BLaER1 (cell line): ENCODE measurements at regions not wholly inside any gene's neighbourhood (a gene's known extent, or its start where the extent isn't known, plus 50 kb on each side); places are given as distances from the start of the nearest gene placed in this dataset.
A peak's percentile ranks its signal among the peaks of the same experiment; 100 is the strongest.
"Not testable (repeated sequence)": the region's sequence is repeated elsewhere in the genome, so short reads cannot be mapped to it uniquely, and the experiment has no call there.

Experiments
- H3K27ac ChIP-seq: shearing (Covaris generic); formaldehyde crosslinking; 2 replicates; pipeline ENCODE4 v1.8.1; 2022
- H3K27me3 ChIP-seq: shearing (Covaris generic); formaldehyde crosslinking; 2 replicates; pipeline ENCODE4 v1.8.1; 2022
- H3K36me3 ChIP-seq: shearing (Covaris generic); formaldehyde crosslinking; 2 replicates; pipeline ENCODE4 v1.8.1; 2022
- H3K4me1 ChIP-seq: shearing (Covaris generic); formaldehyde crosslinking; 2 replicates; pipeline ENCODE4 v1.8.1; 2022
- H3K4me2 ChIP-seq: shearing (Covaris generic); formaldehyde crosslinking; 2 replicates; pipeline ENCODE4 v1.8.1; 2022
- H3K4me3 ChIP-seq: shearing (Covaris generic); formaldehyde crosslinking; 2 replicates; pipeline ENCODE4 v1.8.1; 2022
- H3K9ac ChIP-seq: shearing (Covaris generic); formaldehyde crosslinking; 2 replicates; pipeline ENCODE4 v1.8.1; 2022
- H3K9me3 ChIP-seq: shearing (Covaris generic); formaldehyde crosslinking; 2 replicates; pipeline ENCODE4 v1.8.1; 2022
- H4K20me1 ChIP-seq: shearing (Covaris generic); formaldehyde crosslinking; 2 replicates; pipeline ENCODE4 v1.8.1; 2022
- Cebpa-rat ChIP-seq: shearing (Covaris generic); IDR thresholded peaks from 2 replicates; pipeline ENCODE4 v1.8.1; 2022

GRCh38 chr11:130671801-130672700 is 223.6 kb downstream of the ADAMTS15 start:
- Histone ChIP-seq H3K9me3 (no peaks in the 10 kb centered on the region), H3K27ac (no peak overlapping the region)

GRCh38 chr11:130672911-130673310 is 224.5 kb downstream of the ADAMTS15 start:
- Histone ChIP-seq H3K4me2 (no peak overlapping the region), H3K4me3 (no peak overlapping the region), H3K9me3 (0 out of 2 replicates have a peak, but pooled peaks cover 4% of the 10 kb centered on the region), H3K36me3 (no peaks in the 10 kb centered on the region), H3K9ac (no peak overlapping the region), H3K4me1 (peaks cover 21% of the 10 kb centered on the region), H3K27ac (no peak overlapping the region), H4K20me1 (no peaks in the 10 kb centered on the region), H3K27me3 (no peaks in the 10 kb centered on the region)
- no peak for TF ChIP-seq Cebpa-rat

More at GRCh38 chr11:130671801-130672700, 223.6 kb downstream of the ADAMTS15 start:
- Histone ChIP-seq H3K4me3 (no peak overlapping the region), H3K36me3 (no peaks in the 10 kb centered on the region), H3K4me1 (peaks cover 21% of the 10 kb centered on the region), H3K27me3 (no peaks in the 10 kb centered on the region), H3K4me2 (no peak overlapping the region), H3K9ac (no peak overlapping the region), H4K20me1 (no peaks in the 10 kb centered on the region)
- no peak for TF ChIP-seq Cebpa-rat

GRCh38 chr11:130673698-130674097 is 225.3 kb downstream of the ADAMTS15 start:
- H3K27me3 ChIP-seq: no peaks in the 10 kb centered on the region
- peaks cover 21% of the 10 kb centered on the region for H3K4me1 ChIP-seq
- H3K36me3 ChIP-seq: no peaks in the 10 kb centered on the region
- H3K27ac ChIP-seq: no peak overlapping the region
- H3K4me3 ChIP-seq: no peak overlapping the region
- H3K9me3 ChIP-seq: peaks cover 12% of the 10 kb centered on the region; the same call in 1 of the 2 replicates
- H3K9ac ChIP-seq: no peak overlapping the region
- no peak overlapping the region for H3K4me2 ChIP-seq
- no peak for TF ChIP-seq Cebpa-rat
- no peaks in the 10 kb centered on the region for H4K20me1 ChIP-seq

GRCh38 chr11:130674686-130675308 is 226.4 kb downstream of the ADAMTS15 start:
- H3K27me3 ChIP-seq: no peaks in the 10 kb centered on the region
- H3K4me3 ChIP-seq: no peak overlapping the region
- peak overlapping the region; percentile 24; the same call in 1 of the 2 replicates for H3K27ac ChIP-seq
- H3K4me2 ChIP-seq: peak overlapping the region; percentile 64
- no peaks in the 10 kb centered on the region for H3K36me3 ChIP-seq
- H3K9ac ChIP-seq: no peak overlapping the region
- no peaks in the 10 kb centered on the region for H4K20me1 ChIP-seq
- peaks cover 14% of the 10 kb centered on the region for H3K4me1 ChIP-seq
- no peak for TF ChIP-seq Cebpa-rat
- peaks cover 23% of the 10 kb centered on the region for H3K9me3 ChIP-seq

- H3K9me3 ChIP-seq: peaks cover 25% of the 10 kb centered on the region
- H3K4me2 ChIP-seq: peak overlapping the region; percentile 64
- no peak for TF ChIP-seq Cebpa-rat
- no peak overlapping the region for H3K4me3 ChIP-seq
- H4K20me1 ChIP-seq: no peaks in the 10 kb centered on the region
- no peak overlapping the region for H3K9ac ChIP-seq
- H3K4me1 ChIP-seq: peaks cover 14% of the 10 kb centered on the region
- H3K27ac ChIP-seq: peak overlapping the region; percentile 24; the same call in 1 of the 2 replicates
- no peaks in the 10 kb centered on the region for H3K36me3 ChIP-seq
- H3K27me3 ChIP-seq: no peaks in the 10 kb centered on the region
These were observed 227.0 kb downstream of the ADAMTS15 start for GRCh38 chr11:130675371-130675821.

DNA sequence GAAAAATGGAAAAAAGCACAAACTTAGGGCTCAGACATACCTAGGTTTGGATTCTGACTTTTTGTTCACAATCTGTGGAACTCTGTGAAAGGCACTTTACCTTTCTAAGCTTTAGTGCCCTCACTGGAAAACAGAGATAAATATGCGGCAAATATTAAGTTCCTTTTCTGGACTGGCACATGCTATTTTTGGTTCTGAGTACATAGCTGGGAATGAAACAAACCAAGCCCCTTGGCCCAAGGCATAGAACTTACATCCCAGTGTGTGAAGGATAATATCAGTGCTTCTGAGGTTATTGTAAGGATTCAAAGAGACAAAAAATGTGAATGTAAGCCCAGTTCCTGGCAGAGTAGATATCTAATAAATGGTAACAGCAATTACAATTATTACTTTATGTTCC is 227.5 kb downstream of the ADAMTS15 start:
- peak overlapping the region; percentile 64 for H3K4me2 ChIP-seq
- H3K9me3 ChIP-seq: peaks cover 25% of the 10 kb centered on the region
- TF ChIP-seq Cebpa-rat: no peak
- H3K9ac ChIP-seq: no peak overlapping the region
- H3K36me3 ChIP-seq: no peaks in the 10 kb centered on the region
- peaks cover 14% of the 10 kb centered on the region for H3K4me1 ChIP-seq
- no peak overlapping the region for H3K27ac ChIP-seq
- H3K4me3 ChIP-seq: no peak overlapping the region
- H4K20me1 ChIP-seq: no peaks in the 10 kb centered on the region
- no peaks in the 10 kb centered on the region for H3K27me3 ChIP-seq

- H3K27me3 ChIP-seq: no peaks in the 10 kb centered on the region
- peaks cover 38% of the 10 kb centered on the region for H3K9me3 ChIP-seq
- H3K4me3 ChIP-seq: no peak overlapping the region
- H3K27ac ChIP-seq: no peak overlapping the region
- H3K9ac ChIP-seq: no peak overlapping the region
- peaks cover 14% of the 10 kb centered on the region for H3K4me1 ChIP-seq
- H4K20me1 ChIP-seq: no peaks in the 10 kb centered on the region
- no peak overlapping the region for H3K4me2 ChIP-seq
- TF ChIP-seq Cebpa-rat: no peak
- H3K36me3 ChIP-seq: no peaks in the 10 kb centered on the region
These were observed 229.2 kb downstream of the ADAMTS15 start for GRCh38 chr11:130677486-130678153.

DNA sequence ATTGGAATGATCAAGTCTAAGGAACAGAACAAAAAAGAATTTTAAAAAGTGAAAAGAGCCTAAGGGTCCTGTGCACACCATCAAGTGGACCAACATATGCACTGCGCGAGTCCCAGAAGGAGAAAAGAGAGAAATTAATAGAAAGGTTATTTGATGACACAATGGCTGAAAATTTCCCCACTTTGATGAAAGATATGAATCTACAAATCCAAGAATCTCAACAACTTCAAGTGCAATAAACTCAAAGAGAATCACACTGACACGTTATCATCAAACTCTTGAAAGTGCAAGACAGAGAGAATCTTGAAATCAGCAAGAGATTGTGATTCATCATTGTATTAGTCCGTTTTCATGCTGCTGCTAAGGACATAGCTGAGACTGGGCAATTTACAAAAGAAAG is 230.8 kb downstream of the ADAMTS15 start:
- Histone ChIP-seq H3K4me3 (no peak overlapping the region), H3K9me3 (peaks cover 43% of the 10 kb centered on the region), H3K36me3 (no peaks in the 10 kb centered on the region), H3K4me1 (peaks cover 14% of the 10 kb centered on the region), H3K27ac (no peak overlapping the region), H3K27me3 (no peaks in the 10 kb centered on the region), H3K9ac (no peak overlapping the region), H3K4me2 (no peak overlapping the region), H4K20me1 (no peaks in the 10 kb centered on the region)
- TF ChIP-seq Cebpa-rat: no peak

DNA sequence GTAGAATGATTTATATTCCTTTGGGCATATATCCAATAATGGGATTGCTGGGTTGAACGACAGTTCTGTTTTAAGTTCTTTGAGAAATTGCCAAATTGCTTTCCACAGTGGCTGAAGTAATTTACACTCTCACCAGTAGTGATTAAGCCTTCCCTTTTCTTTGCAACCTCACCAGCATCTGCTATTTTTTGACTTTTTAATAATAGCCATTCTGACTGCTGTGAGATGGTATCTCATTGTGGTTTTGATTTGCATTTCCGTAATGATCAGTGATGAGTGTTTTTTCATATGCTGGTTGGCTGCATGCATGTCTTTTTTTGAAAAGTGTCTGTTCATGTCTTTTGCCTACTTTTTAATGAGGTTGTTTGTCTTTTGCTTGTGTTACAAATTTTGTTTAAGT is 233.8 kb downstream of the SNX19 start:
- not testable (repeated sequence) for H3K9ac ChIP-seq, H4K20me1 ChIP-seq, H3K27ac ChIP-seq, H3K4me2 ChIP-seq, H3K4me1 ChIP-seq, H3K27me3 ChIP-seq, H3K4me3 ChIP-seq, H3K36me3 ChIP-seq
- peaks cover 43% of the 10 kb centered on the region for H3K9me3 ChIP-seq
